GM23248 (cell line): ENCODE measurements at regions not wholly inside any gene's neighbourhood (a gene's known extent, or its start where the extent isn't known, plus 50 kb on each side); places are given as distances from the start of the nearest gene placed in this dataset.

Source experiments
- EZH2 ChIP-seq: fragments of 200-600 bp; sonication (generic); IDR thresholded peaks from 2 replicates; pipeline ENCODE4 v1.6.1; 2018; ENCODE audit warnings: antibody characterized with exemption, mild to moderate bottlenecking; ENCODE audit not compliant: insufficient read depth, poor library complexity, severe bottlenecking
- EZH2phosphoT487 ChIP-seq: fragments of 200-600 bp; sonication (generic); IDR thresholded peaks from 2 replicates; pipeline ENCODE4 v1.6.1; 2018; ENCODE audit warnings: antibody characterized with exemption, moderate library complexity, mild to moderate bottlenecking, low read depth; ENCODE audit not compliant: insufficient read depth

DNA sequence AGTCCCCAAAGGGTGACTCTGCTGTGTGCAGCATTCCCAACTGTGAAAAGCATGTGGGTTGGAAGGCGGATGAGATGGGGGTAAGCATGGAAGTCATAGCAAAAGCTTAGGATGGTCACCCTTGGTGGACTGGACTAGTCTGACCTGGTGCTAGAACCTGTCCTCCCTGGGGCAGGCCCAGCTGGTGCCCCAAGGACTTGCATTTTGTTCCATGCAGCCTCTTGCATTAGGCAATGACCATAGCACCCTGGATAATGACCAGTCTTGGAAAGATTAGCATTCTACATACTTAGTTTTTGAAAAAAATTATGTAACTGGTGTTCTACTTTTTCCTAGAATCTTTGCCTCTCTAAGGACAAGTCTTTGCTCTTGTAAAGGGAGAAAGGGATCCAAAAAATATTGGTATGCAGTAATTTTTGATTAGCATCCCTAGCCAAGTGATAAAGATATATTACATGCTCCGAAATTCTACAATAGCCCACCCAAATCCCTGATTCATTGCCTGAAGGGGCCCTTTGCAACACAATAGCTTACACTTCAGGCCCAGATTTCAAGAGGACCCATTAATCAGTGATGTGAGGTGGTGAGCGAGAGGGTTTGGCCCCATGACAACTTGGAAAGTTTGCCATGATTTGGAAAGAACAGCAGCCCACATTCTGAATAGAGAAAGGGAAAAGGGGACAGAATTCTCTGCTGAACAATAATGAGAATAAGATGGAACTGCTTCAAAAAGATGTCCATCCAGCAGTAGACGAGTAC lies 93.3 kb upstream of the CD180 start:
- TF ChIP-seq EZH2 (no peak), EZH2phosphoT487 (no peak)
